ENCODE measurements at regions not wholly inside any gene's neighbourhood (a gene's known extent, or its start where the extent isn't known, plus 50 kb on each side); places are given as distances from the start of the nearest gene placed in this dataset.
A peak's percentile ranks its signal among the peaks of the same experiment; 100 is the strongest.
"Not testable (repeated sequence)": the region's sequence is repeated elsewhere in the genome, so short reads cannot be mapped to it uniquely, and the experiment has no call there.

DNA sequence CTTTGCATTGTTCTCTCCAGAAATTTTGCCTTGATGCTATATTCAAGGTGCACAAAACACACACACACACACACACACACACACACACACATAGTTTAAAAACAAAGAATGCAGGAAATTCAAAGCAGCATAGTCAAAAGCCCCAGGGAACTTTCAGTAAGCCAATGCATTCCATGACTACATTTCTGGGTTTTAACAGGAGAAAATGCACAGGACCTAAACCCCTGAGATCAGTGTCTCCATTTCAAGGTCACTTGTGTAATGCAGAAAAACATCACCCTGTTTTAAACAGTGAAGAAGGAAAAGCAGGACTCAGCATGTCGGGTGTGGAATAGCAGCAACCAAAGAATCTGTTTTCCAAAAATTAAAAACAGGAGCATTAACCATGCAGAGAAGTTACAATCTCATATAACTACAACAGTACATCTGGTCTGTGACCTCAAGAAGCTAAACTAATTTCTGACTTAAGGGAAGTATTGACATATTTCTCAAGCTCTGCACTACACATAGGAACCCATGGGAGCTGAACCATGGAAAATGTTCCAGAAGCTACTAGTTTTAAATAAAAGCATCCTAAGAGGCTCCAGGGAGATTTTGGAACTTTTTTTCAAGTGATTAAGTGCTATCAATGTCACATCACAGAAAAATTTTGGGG is 296.7 kb downstream of the HINT1 start:
- peak; percentile 9 for DNase-seq (ENCODE audit: low read depth)
- H3K4me3 ChIP-seq (ENCODE audit: low read length): no peak overlapping the region
- TF ChIP-seq CTCF (IDR thresholded peaks at IDR 0.05; ENCODE audit: insufficient read depth, low read depth, low read length, missing control alignments): no peak

GRCh38 chr5:130845049-130845765 is 319.8 kb downstream of the HINT1 start:
- no peak for TF ChIP-seq CTCF (IDR thresholded peaks at IDR 0.05; ENCODE audit: insufficient read depth, low read depth, low read length, missing control alignments)
- DNase-seq (ENCODE audit: low read depth): no peak
- H3K4me3 ChIP-seq (ENCODE audit: low read length): no peak overlapping the region

GRCh38 chr5:130836729-130837649 is 328.1 kb downstream of the HINT1 start:
- no peak overlapping the region for H3K4me3 ChIP-seq (ENCODE audit: low read length)
- DNase-seq (ENCODE audit: low read depth): peak; percentile 62
- TF ChIP-seq CTCF (IDR thresholded peaks at IDR 0.05; ENCODE audit: insufficient read depth, low read depth, low read length, missing control alignments): no peak

- H3K4me3 ChIP-seq (ENCODE audit: low read length); DNase-seq (ENCODE audit: low read depth): not testable (repeated sequence)
Measured at GRCh38 chr5:130817598-130818384, 347.3 kb downstream of the HINT1 start.

- H3K4me3 ChIP-seq (ENCODE audit: low read length): no peak overlapping the region
- TF ChIP-seq CTCF (IDR thresholded peaks at IDR 0.05; ENCODE audit: insufficient read depth, low read depth, low read length, missing control alignments): no peak
- no peak for DNase-seq (ENCODE audit: low read depth)
Measured at GRCh38 chr5:130815246-130815645, 349.8 kb downstream of the HINT1 start.

DNA sequence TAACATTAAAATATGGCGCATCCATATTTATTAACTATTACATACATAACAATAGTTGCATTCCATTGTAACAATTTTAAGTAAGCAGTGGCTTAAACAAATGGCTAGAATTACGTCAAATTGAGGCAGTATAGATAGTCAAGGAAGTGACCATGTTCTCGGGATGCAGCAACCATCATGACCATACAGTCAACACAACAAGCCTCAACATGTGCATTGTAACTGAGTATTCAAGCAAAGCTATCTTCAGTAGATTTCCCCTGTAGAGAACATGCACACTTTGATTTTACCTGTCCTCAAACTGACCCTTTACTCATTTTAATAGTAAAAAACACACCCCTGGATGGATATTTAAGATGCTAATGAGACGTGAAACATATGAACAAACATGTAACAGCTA is 356.4 kb downstream of the HINT1 start:
- H3K4me3 ChIP-seq (ENCODE audit: low read length): no peak overlapping the region
- TF ChIP-seq CTCF (IDR thresholded peaks at IDR 0.05; ENCODE audit: insufficient read depth, low read depth, low read length, missing control alignments): no peak
- peak; percentile 60 for DNase-seq (ENCODE audit: low read depth)

Data from epithelial cell of esophagus (primary cell).